Fibroblast of lung (primary cell): ENCODE measurements at regions not wholly inside any gene's neighbourhood (a gene's known extent, or its start where the extent isn't known, plus 50 kb on each side); places are given as distances from the start of the nearest gene placed in this dataset.

Experiments
- EZH2 ChIP-seq: IDR thresholded peaks from 2 replicates; pipeline ENCODE4 v1.5.1; 2012; ENCODE audit warnings: low read length, control low read depth, mild to moderate bottlenecking; ENCODE audit errors: missing control alignments
- TF ChIP-seq, protein P1 (sequence below), 2 donors: IDR thresholded peaks in 1 of 2; conservative IDR thresholded peaks in 1 of 2; 1 replicate in 1 of 2; 2 replicates in 1 of 2; pipeline ENCODE4 v1.5.1; 2011 to 2012; ENCODE audit warnings: low read length in 2 of 2, control low read depth in 1 of 2, inconsistent platforms in 1 of 2, low read depth in 1 of 2, mild to moderate bottlenecking in 1 of 2

DNA sequence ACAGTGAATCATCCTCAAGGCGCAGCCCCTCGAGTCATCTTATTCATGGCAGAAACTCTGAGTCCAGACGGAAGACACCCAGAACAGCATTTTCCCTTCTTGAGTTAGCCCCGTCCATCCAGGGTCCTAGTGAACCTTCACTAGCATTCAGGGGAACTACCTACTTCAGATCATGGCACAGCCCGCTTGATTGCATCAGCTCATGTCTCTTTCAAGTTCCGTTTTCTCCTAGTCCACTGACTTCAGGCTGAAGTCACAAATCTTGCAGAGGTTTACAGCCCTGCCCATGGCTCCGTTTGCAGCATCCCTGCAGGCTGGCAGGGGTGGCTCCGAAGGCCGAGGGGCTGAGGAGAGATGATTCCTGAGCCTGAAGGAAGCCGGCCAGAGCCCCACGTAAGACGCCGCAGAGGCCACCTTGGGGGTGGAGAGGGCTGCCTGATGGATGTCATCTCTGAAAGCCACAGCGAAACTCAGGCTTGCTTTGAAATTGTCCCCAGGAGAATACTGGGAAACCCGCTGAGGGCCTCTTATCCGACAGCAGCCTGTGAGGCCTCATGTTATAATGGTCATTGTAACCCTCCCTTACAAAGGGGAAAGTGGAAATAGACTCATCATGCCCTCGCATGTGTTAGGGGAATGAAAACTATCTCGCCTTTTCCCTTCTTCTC is 310.2 kb upstream of the AJAP1 start:
- TF ChIP-seq, protein P1, sequence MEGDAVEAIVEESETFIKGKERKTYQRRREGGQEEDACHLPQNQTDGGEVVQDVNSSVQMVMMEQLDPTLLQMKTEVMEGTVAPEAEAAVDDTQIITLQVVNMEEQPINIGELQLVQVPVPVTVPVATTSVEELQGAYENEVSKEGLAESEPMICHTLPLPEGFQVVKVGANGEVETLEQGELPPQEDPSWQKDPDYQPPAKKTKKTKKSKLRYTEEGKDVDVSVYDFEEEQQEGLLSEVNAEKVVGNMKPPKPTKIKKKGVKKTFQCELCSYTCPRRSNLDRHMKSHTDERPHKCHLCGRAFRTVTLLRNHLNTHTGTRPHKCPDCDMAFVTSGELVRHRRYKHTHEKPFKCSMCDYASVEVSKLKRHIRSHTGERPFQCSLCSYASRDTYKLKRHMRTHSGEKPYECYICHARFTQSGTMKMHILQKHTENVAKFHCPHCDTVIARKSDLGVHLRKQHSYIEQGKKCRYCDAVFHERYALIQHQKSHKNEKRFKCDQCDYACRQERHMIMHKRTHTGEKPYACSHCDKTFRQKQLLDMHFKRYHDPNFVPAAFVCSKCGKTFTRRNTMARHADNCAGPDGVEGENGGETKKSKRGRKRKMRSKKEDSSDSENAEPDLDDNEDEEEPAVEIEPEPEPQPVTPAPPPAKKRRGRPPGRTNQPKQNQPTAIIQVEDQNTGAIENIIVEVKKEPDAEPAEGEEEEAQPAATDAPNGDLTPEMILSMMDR (conservative IDR thresholded peaks at IDR 0.05 in 1 of 2, IDR thresholded peaks at IDR 0.05 in 1 of 2; ENCODE audit: low read depth in 1 of 2, low read length in 2 of 2) = no peak
- TF ChIP-seq EZH2 = no peak
